HCT116 (cell line): ENCODE measurements at regions not wholly inside any gene's neighbourhood (a gene's known extent, or its start where the extent isn't known, plus 50 kb on each side); places are given as distances from the start of the nearest gene placed in this dataset.

ENCODE experiments used
- ATAC-seq: fragments of 200-7000 bp; cut with Tn5 transposase; 2 replicates; pipeline ENCODE4 v1.9.1; 2020; ENCODE audit warnings: mild to moderate bottlenecking, moderate library complexity
- BruUV-seq: library from RNA; stranded (reverse); fragments of 400-500 nt; replicated peaks from 2 replicates; lab custom pipeline; 2021; lab: Mats Ljungman, UMichigan
- CTCF ChIA-PET: fragments of 300-600 bp; sonication (Branson Sonifier 250); formaldehyde crosslinking; loops from one replicate; lab custom pipeline; 2021; ENCODE audit warnings: antibody characterized with exemption; lab: Charles Lee
- POLR2A ChIA-PET: fragments of 300-600, 350-600 bp; sonication (Branson Sonifier 250); formaldehyde crosslinking; loops from one replicate; lab custom pipeline; 2021; ENCODE audit warnings: antibody characterized with exemption; lab: Charles Lee
- RAD21 ChIA-PET, 2 experiments: fragments of 300-600 bp; sonication (Branson Sonifier 250); formaldehyde crosslinking; loops; one replicate each; lab custom pipeline; 2023; ENCODE audit warnings: low total read pairs in 2 of 2; ENCODE audit not compliant: uncharacterized antibody in 2 of 2, unreplicated experiment in 2 of 2, low non-redundant PET in 1 of 2; lab: Charles Lee
- DNase-seq: peaks from one replicate; pipeline ENCODE4 v3.0.0-alpha.2; 2010; ENCODE audit warnings: low read depth, low spot score
- H2AFZ ChIP-seq: fragments of 200-600 bp; shearing (Covaris generic), sonication (generic); 2 replicates; pipeline ENCODE4 v1.6.1; 2017; ENCODE audit warnings: low read depth, mixed run types, mixed read lengths, antibody characterized with exemption, low read length; ENCODE audit not compliant: poor library complexity, severe bottlenecking
- H3K27ac ChIP-seq: 2 replicates; pipeline ENCODE4 v1.5.1; 2012; ENCODE audit warnings: low read depth, low read length
- H3K27me3 ChIP-seq: fragments of 200-600 bp; sonication (generic); 2 replicates; pipeline ENCODE4 v1.6.1; 2016; ENCODE audit warnings: mixed run types, low read length, mixed read lengths; ENCODE audit not compliant: insufficient read depth
- H3K36me3 ChIP-seq, 2 experiments: fragments of 200-500 bp in 1 of 2; fragments of 200-600 bp in 1 of 2; sonication (Bioruptor generic) in 1 of 2; sonication (generic) in 1 of 2; 2 replicates each; pipeline versions ENCODE4 v1.5.1 to v1.6.1; 2014 to 2016; ENCODE audit warnings: low read length in 2 of 2, inconsistent platforms in 1 of 2, mixed read lengths in 1 of 2, mixed run types in 1 of 2; ENCODE audit not compliant: insufficient read depth in 2 of 2, control insufficient read depth in 1 of 2
- H3K4me1 ChIP-seq, 2 experiments: fragments of 200-600 bp in 1 of 2; sonication (generic) in 1 of 2; 2 replicates each; pipeline versions ENCODE4 v1.5.1 to v1.6.1; 2012 to 2017; ENCODE audit warnings: low read length in 2 of 2, inconsistent platforms in 1 of 2, mild to moderate bottlenecking in 1 of 2, mixed read lengths in 1 of 2, mixed run types in 1 of 2, moderate library complexity in 1 of 2; ENCODE audit not compliant: insufficient read depth in 2 of 2, control insufficient read depth in 1 of 2
- H3K4me2 ChIP-seq: fragments of 200-600 bp; sonication (generic); 2 replicates; pipeline ENCODE4 v1.6.1; 2017; ENCODE audit warnings: mixed run types, low read length, mixed read lengths
- H3K4me3 ChIP-seq, 2 experiments: fragments of 200-600 bp in 1 of 2; sonication (generic) in 1 of 2; replicated peaks in 1 of 2; 2 replicates each; pipeline ENCODE4 v1.5.1; 2011 to 2016; ENCODE audit warnings: low read length in 2 of 2, control low read depth in 1 of 2, low read depth in 1 of 2, mild to moderate bottlenecking in 1 of 2, mixed read lengths in 1 of 2, mixed run types in 1 of 2
- H3K79me2 ChIP-seq: fragments of 200-600 bp; sonication (generic); 2 replicates; pipeline ENCODE4 v1.6.1; 2017; ENCODE audit warnings: mild to moderate bottlenecking, mixed run types, low read length, moderate library complexity, mixed read lengths; ENCODE audit not compliant: insufficient read depth
- H3K9ac ChIP-seq: fragments of 200-600 bp; sonication (generic); 2 replicates; pipeline ENCODE4 v1.6.1; 2016; ENCODE audit warnings: low read length, mixed read lengths
- H3K9me2 ChIP-seq: fragments of 200-600 bp; sonication (generic), shearing (Covaris generic); 2 replicates; pipeline ENCODE4 v1.6.1; 2017; ENCODE audit warnings: mixed run types, mild to moderate bottlenecking, moderate library complexity; ENCODE audit not compliant: insufficient read depth
- H3K9me3 ChIP-seq, 2 experiments: fragments of 200-500 bp in 1 of 2; fragments of 200-600 bp in 1 of 2; sonication (Bioruptor generic) in 1 of 2; sonication (generic) in 1 of 2; 2 replicates each; pipeline ENCODE4 v1.6.1; 2014 to 2017; ENCODE audit warnings: low read length in 2 of 2, mixed read lengths in 2 of 2, inconsistent platforms in 1 of 2, low read depth in 1 of 2, mild to moderate bottlenecking in 1 of 2, mixed run types in 1 of 2, moderate library complexity in 1 of 2; ENCODE audit not compliant: control insufficient read depth in 1 of 2, insufficient read depth in 1 of 2
- H4K20me1 ChIP-seq: fragments of 200-600 bp; sonication (generic), shearing (Covaris generic); 2 replicates; pipeline ENCODE4 v1.6.1; 2017; ENCODE audit warnings: mixed run types, mild to moderate bottlenecking, moderate library complexity; ENCODE audit not compliant: insufficient read depth
- ELF1 ChIP-seq: IDR thresholded peaks from 2 replicates; pipeline ENCODE4 v1.6.1; 2012; ENCODE audit warnings: low read depth, borderline replicate concordance
- EZH2 ChIP-seq: fragments of 200-600 bp; sonication (generic); IDR thresholded peaks from 2 replicates; pipeline ENCODE4 v1.6.1; 2017; ENCODE audit warnings: antibody characterized with exemption, mixed run types
- EZH2phosphoT487 ChIP-seq: fragments of 200-600 bp; IDR thresholded peaks from 2 replicates; pipeline ENCODE4 v1.6.1; 2018; ENCODE audit warnings: antibody characterized with exemption, borderline replicate concordance
- POLR2A ChIP-seq: IDR thresholded peaks from 2 replicates; pipeline ENCODE4 v1.7.0; 2011; ENCODE audit warnings: borderline replicate concordance; ENCODE audit not compliant: insufficient read depth, insufficient read length; ENCODE audit errors: extremely low read depth
- RAD21 ChIP-seq: IDR thresholded peaks from 2 replicates; pipeline ENCODE4 v1.6.1; 2012; ENCODE audit warnings: low read depth, mild to moderate bottlenecking
- SIN3A ChIP-seq: IDR thresholded peaks from 2 replicates; pipeline ENCODE4 v1.6.1; 2012; ENCODE audit warnings: low read depth
- TCF7L2 ChIP-seq: IDR thresholded peaks from 2 replicates; pipeline ENCODE4 v1.7.0; 2011; ENCODE audit warnings: borderline replicate concordance, inconsistent platforms; ENCODE audit not compliant: insufficient read depth, insufficient read length; ENCODE audit errors: extremely low read depth
- ZBTB33 ChIP-seq: IDR thresholded peaks from 2 replicates; pipeline ENCODE4 v1.6.1; 2011; ENCODE audit warnings: mild to moderate bottlenecking, low read length, moderate library complexity; ENCODE audit not compliant: insufficient replicate concordance; ENCODE audit errors: extremely low read depth
- ZFX ChIP-seq: fragments of 450-650 bp; IDR thresholded peaks from 2 replicates; pipeline ENCODE4 v1.6.1; 2017
- ZNF274 ChIP-seq: fragments of 200-500 bp; sonication (Bioruptor generic); IDR thresholded peaks from 2 replicates; pipeline ENCODE4 v1.6.1; 2014; ENCODE audit warnings: mild to moderate bottlenecking, low read depth, low read length, inconsistent platforms
- intact Hi-C: fragments of 100-400 bp; cut with micrococcal nuclease; formaldehyde crosslinking; loops from 2 replicates; pipeline ENCODE4 v1.10.0; 2022
- TF ChIP-seq, protein P1 (sequence below): IDR thresholded peaks from 2 replicates; pipeline ENCODE4 v1.6.1; 2012
- TF ChIP-seq, protein P2 (sequence below), 3 experiments: fragments of 200-600 bp in 1 of 3; sonication (generic) in 1 of 3; IDR thresholded peaks in 2 of 3; conservative IDR thresholded peaks in 1 of 3; 2 replicates each; pipeline ENCODE4 v1.5.1; 2012 to 2017; ENCODE audit warnings: low read depth in 2 of 3, low read length in 2 of 3, antibody characterized with exemption in 1 of 3, borderline replicate concordance in 1 of 3, control low read depth in 1 of 3, mild to moderate bottlenecking in 1 of 3, mixed read lengths in 1 of 3, mixed run types in 1 of 3, moderate library complexity in 1 of 3; ENCODE audit not compliant: insufficient read depth in 1 of 3
- TF ChIP-seq, protein P3 (sequence below): IDR thresholded peaks from 2 replicates; pipeline ENCODE4 v1.6.1; 2012
- TF ChIP-seq, protein P4 (sequence below): IDR thresholded peaks from 2 replicates; pipeline ENCODE4 v1.6.1; 2012; ENCODE audit warnings: low read depth

DNA sequence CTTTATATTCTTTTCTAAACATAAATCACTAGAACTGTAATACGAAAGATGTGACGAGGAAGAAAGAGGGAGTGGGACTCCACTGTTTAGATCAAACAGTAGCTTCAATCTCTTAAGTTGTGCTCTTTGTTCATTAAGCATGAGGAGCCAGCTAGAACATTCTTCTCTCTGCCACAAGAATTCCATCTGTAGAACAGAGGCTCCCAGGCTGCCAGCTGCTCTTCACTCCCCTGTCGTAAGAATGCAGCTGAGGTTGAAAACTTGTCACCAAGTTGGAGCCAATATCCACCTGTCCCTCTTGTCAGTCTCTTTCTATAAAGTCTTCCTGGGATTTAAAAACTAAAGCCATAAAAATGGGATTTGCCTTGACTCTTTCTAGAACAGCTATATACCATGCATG lies 65.0 kb upstream of the SEC24B start:
- ChIA-PET POLR2A (no interaction called here), CTCF (no interaction called here), RAD21 (no interaction called here)
- BruUV-seq = no TSS peak
- no peak overlapping the region for H3K4me2 ChIP-seq
- H3K9me2 ChIP-seq = no peaks in the 10 kb centered on the region
- DNase-seq (no peak), ATAC-seq (no peak)
- intact Hi-C loops = no loop called here
- TF ChIP-seq, protein P1, sequence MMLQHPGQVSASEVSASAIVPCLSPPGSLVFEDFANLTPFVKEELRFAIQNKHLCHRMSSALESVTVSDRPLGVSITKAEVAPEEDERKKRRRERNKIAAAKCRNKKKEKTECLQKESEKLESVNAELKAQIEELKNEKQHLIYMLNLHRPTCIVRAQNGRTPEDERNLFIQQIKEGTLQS = no peak
- TF ChIP-seq ZNF274 = no peak
- TF ChIP-seq EZH2phosphoT487 = no peak
- TF ChIP-seq, protein P2, sequence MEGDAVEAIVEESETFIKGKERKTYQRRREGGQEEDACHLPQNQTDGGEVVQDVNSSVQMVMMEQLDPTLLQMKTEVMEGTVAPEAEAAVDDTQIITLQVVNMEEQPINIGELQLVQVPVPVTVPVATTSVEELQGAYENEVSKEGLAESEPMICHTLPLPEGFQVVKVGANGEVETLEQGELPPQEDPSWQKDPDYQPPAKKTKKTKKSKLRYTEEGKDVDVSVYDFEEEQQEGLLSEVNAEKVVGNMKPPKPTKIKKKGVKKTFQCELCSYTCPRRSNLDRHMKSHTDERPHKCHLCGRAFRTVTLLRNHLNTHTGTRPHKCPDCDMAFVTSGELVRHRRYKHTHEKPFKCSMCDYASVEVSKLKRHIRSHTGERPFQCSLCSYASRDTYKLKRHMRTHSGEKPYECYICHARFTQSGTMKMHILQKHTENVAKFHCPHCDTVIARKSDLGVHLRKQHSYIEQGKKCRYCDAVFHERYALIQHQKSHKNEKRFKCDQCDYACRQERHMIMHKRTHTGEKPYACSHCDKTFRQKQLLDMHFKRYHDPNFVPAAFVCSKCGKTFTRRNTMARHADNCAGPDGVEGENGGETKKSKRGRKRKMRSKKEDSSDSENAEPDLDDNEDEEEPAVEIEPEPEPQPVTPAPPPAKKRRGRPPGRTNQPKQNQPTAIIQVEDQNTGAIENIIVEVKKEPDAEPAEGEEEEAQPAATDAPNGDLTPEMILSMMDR (IDR thresholded peaks at IDR 0.05 in 2 of 3, conservative IDR thresholded peaks at IDR 0.05 in 1 of 3; ENCODE audit: borderline replicate concordance in 1 of 3, insufficient read depth in 1 of 3, low read depth in 2 of 3, low read length in 2 of 3) = no peak
- no peak for TF ChIP-seq TCF7L2
- no peak for TF ChIP-seq EZH2
- TF ChIP-seq, protein P3, sequence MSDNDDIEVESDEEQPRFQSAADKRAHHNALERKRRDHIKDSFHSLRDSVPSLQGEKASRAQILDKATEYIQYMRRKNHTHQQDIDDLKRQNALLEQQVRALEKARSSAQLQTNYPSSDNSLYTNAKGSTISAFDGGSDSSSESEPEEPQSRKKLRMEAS = no peak
- TF ChIP-seq ZFX = no peak
- TF ChIP-seq SIN3A = no peak
- no peak for TF ChIP-seq ZBTB33
- TF ChIP-seq POLR2A = no peak
- TF ChIP-seq RAD21 = no peak
- TF ChIP-seq, protein P4, sequence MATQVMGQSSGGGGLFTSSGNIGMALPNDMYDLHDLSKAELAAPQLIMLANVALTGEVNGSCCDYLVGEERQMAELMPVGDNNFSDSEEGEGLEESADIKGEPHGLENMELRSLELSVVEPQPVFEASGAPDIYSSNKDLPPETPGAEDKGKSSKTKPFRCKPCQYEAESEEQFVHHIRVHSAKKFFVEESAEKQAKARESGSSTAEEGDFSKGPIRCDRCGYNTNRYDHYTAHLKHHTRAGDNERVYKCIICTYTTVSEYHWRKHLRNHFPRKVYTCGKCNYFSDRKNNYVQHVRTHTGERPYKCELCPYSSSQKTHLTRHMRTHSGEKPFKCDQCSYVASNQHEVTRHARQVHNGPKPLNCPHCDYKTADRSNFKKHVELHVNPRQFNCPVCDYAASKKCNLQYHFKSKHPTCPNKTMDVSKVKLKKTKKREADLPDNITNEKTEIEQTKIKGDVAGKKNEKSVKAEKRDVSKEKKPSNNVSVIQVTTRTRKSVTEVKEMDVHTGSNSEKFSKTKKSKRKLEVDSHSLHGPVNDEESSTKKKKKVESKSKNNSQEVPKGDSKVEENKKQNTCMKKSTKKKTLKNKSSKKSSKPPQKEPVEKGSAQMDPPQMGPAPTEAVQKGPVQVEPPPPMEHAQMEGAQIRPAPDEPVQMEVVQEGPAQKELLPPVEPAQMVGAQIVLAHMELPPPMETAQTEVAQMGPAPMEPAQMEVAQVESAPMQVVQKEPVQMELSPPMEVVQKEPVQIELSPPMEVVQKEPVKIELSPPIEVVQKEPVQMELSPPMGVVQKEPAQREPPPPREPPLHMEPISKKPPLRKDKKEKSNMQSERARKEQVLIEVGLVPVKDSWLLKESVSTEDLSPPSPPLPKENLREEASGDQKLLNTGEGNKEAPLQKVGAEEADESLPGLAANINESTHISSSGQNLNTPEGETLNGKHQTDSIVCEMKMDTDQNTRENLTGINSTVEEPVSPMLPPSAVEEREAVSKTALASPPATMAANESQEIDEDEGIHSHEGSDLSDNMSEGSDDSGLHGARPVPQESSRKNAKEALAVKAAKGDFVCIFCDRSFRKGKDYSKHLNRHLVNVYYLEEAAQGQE = no peak
- no peak for TF ChIP-seq ELF1
- no peaks in the 10 kb centered on the region for H3K36me3 ChIP-seq
- H3K9ac ChIP-seq = no peak overlapping the region
- H3K4me1 ChIP-seq = no peaks in the 10 kb centered on the region
- no peak overlapping the region for H3K4me3 ChIP-seq
- H3K27ac ChIP-seq = no peak overlapping the region
- H4K20me1 ChIP-seq = no peaks in the 10 kb centered on the region
- H3K27me3 ChIP-seq = peaks cover 31% of the 10 kb centered on the region
- H3K9me3 ChIP-seq = no peaks in the 10 kb centered on the region
- no peaks in the 10 kb centered on the region for H3K79me2 ChIP-seq
- no peak overlapping the region for H2AFZ ChIP-seq
